HEK293 (cell line): ENCODE measurements at regions not wholly inside any gene's neighbourhood (a gene's known extent, or its start where the extent isn't known, plus 50 kb on each side); places are given as distances from the start of the nearest gene placed in this dataset.

ENCODE experiments used
- CTCF ChIA-PET: fragments of 350-600 bp; formaldehyde crosslinking; extraction: SDS; loops from one replicate; lab custom pipeline; 2021; ENCODE audit warnings: antibody characterized with exemption; lab: Yijun Ruan, JAX
- POLR2A ChIA-PET: fragments of 300-600 bp; formaldehyde crosslinking; extraction: SDS; loops from one replicate; lab custom pipeline; 2020; ENCODE audit warnings: antibody characterized with exemption, inconsistent platforms; lab: Yijun Ruan, JAX
- H3K27ac ChIP-seq: fragments of 200-500 bp; sonication (Bioruptor generic); 2 replicates; pipeline ENCODE4 v1.5.1; 2014; ENCODE audit warnings: low read depth, low read length, control low read depth, inconsistent platforms; ENCODE audit errors: extremely low read depth
- H3K36me3 ChIP-seq, 2 experiments: fragments of 200-500 bp in 1 of 2; sonication (Bioruptor generic) in 1 of 2; 1 replicate in 1 of 2; 2 replicates in 1 of 2; pipeline ENCODE4 v1.5.1; 2014 to 2017; ENCODE audit warnings: inconsistent platforms in 2 of 2, low read length in 2 of 2; ENCODE audit not compliant: control insufficient read depth in 2 of 2, insufficient read depth in 1 of 2
- H3K4me1 ChIP-seq: fragments of 200-500 bp; sonication (Bioruptor generic); 2 replicates; pipeline ENCODE4 v1.5.1; 2014; ENCODE audit warnings: mild to moderate bottlenecking, low read length, inconsistent platforms; ENCODE audit not compliant: control insufficient read depth, insufficient read depth
- H3K4me3 ChIP-seq: 2 replicates; pipeline ENCODE4 v1.5.1; 2011; ENCODE audit warnings: low read depth, mild to moderate bottlenecking, control low read depth, low read length, moderate library complexity
- H3K9me3 ChIP-seq: fragments of 200-500 bp; sonication (Bioruptor generic); 2 replicates; pipeline ENCODE4 v1.5.1; 2014; ENCODE audit warnings: low read depth, low read length, inconsistent platforms; ENCODE audit not compliant: control insufficient read depth, insufficient read depth
- ATF2 ChIP-seq: fragments of 450-650 bp; formaldehyde crosslinking; IDR thresholded peaks from 2 replicates; pipeline ENCODE4 v1.5.1; 2016; ENCODE audit warnings: missing biosample characterization, missing genetic modification characterization, low read depth
- IKZF3 ChIP-seq: fragments of 450-650 bp; IDR thresholded peaks from 2 replicates; pipeline ENCODE4 v1.5.0; 2018; ENCODE audit warnings: missing biosample characterization, mild to moderate bottlenecking, missing genetic modification characterization, moderate library complexity
- TRIM28 ChIP-seq: IDR thresholded peaks from 2 replicates; pipeline ENCODE4 v1.6.1; 2011; ENCODE audit warnings: low read length, control low read depth, borderline replicate concordance
- ZBTB21 ChIP-seq: fragments of 450-650 bp; formaldehyde crosslinking; IDR thresholded peaks from 2 replicates; pipeline ENCODE4 v1.5.1; 2017; ENCODE audit warnings: missing biosample characterization, missing genetic modification characterization
- ZFP69B ChIP-seq: fragments of 450-650 bp; formaldehyde crosslinking; IDR thresholded peaks from 2 replicates; pipeline ENCODE4 v1.5.1; 2016; ENCODE audit warnings: missing biosample characterization, missing genetic modification characterization
- ZNF10 ChIP-seq: fragments of 450-650 bp; formaldehyde crosslinking; IDR thresholded peaks from 2 replicates; pipeline ENCODE4 v1.5.1; 2017; ENCODE audit warnings: missing biosample characterization, missing genetic modification characterization
- ZNF112 ChIP-seq: fragments of 450-650 bp; formaldehyde crosslinking; IDR thresholded peaks from 2 replicates; pipeline ENCODE4 v1.5.0; 2017; ENCODE audit warnings: missing biosample characterization, missing genetic modification characterization
- ZNF121 ChIP-seq: fragments of 450-650 bp; formaldehyde crosslinking; IDR thresholded peaks from 2 replicates; pipeline ENCODE4 v1.5.1; 2016; ENCODE audit warnings: missing biosample characterization, missing genetic modification characterization
- ZNF148 ChIP-seq: fragments of 450-650 bp; formaldehyde crosslinking; IDR thresholded peaks from 2 replicates; pipeline ENCODE4 v1.5.0; 2017; ENCODE audit warnings: missing biosample characterization, missing genetic modification characterization, borderline replicate concordance
- ZNF221 ChIP-seq: fragments of 450-650 bp; formaldehyde crosslinking; IDR thresholded peaks from 2 replicates; pipeline ENCODE4 v1.5.1; 2017; ENCODE audit warnings: missing biosample characterization, missing genetic modification characterization, borderline replicate concordance
- ZNF23 ChIP-seq: fragments of 450-650 bp; formaldehyde crosslinking; IDR thresholded peaks from 2 replicates; pipeline ENCODE4 v1.5.1; 2016; ENCODE audit warnings: missing biosample characterization, missing genetic modification characterization, borderline replicate concordance
- ZNF248 ChIP-seq: fragments of 450-650 bp; formaldehyde crosslinking; IDR thresholded peaks from 2 replicates; pipeline ENCODE4 v1.5.1; 2017; ENCODE audit warnings: missing biosample characterization, missing genetic modification characterization
- ZNF274 ChIP-seq, 2 experiments: fragments of 200-500 bp in 1 of 2; fragments of 450-650 bp in 1 of 2; sonication (Bioruptor generic) in 1 of 2; formaldehyde crosslinking in 1 of 2; IDR thresholded peaks; 2 replicates each; pipeline versions ENCODE4 v1.5.1 to v1.6.1; 2014 to 2016; ENCODE audit warnings: borderline replicate concordance in 1 of 2, inconsistent platforms in 1 of 2, low read length in 1 of 2, missing biosample characterization in 1 of 2, missing genetic modification characterization in 1 of 2
- ZNF302 ChIP-seq: fragments of 450-650 bp; formaldehyde crosslinking; IDR thresholded peaks from 2 replicates; pipeline ENCODE4 v1.5.1; 2016; ENCODE audit warnings: missing biosample characterization, missing genetic modification characterization, low read depth
- ZNF48 ChIP-seq: fragments of 450-650 bp; formaldehyde crosslinking; IDR thresholded peaks from 2 replicates; pipeline ENCODE4 v1.5.1; 2016; ENCODE audit warnings: missing biosample characterization, missing genetic modification characterization
- ZNF544 ChIP-seq: fragments of 450-650 bp; formaldehyde crosslinking; IDR thresholded peaks from 2 replicates; pipeline ENCODE4 v1.5.0; 2017; ENCODE audit warnings: missing biosample characterization, missing genetic modification characterization
- ZNF560 ChIP-seq: fragments of 450-650 bp; formaldehyde crosslinking; IDR thresholded peaks from 2 replicates; pipeline ENCODE4 v1.5.1; 2017; ENCODE audit warnings: missing biosample characterization, missing genetic modification characterization, borderline replicate concordance
- ZNF585B ChIP-seq: fragments of 450-650 bp; formaldehyde crosslinking; IDR thresholded peaks from 2 replicates; pipeline ENCODE4 v1.5.1; 2016; ENCODE audit warnings: missing biosample characterization, missing genetic modification characterization
- ZNF596 ChIP-seq: fragments of 450-650 bp; IDR thresholded peaks from 2 replicates; pipeline ENCODE4 v1.5.0; 2018; ENCODE audit warnings: missing biosample characterization, mild to moderate bottlenecking, missing genetic modification characterization, moderate library complexity
- ZNF621 ChIP-seq: fragments of 450-650 bp; formaldehyde crosslinking; IDR thresholded peaks from 2 replicates; pipeline ENCODE4 v1.5.1; 2017; ENCODE audit warnings: missing biosample characterization, missing genetic modification characterization
- ZNF624 ChIP-seq: fragments of 450-650 bp; formaldehyde crosslinking; IDR thresholded peaks from 2 replicates; pipeline ENCODE4 v1.5.1; 2017; ENCODE audit warnings: missing biosample characterization, missing genetic modification characterization
- ZNF629 ChIP-seq: fragments of 450-650 bp; formaldehyde crosslinking; IDR thresholded peaks from 2 replicates; pipeline ENCODE4 v1.5.1; 2017; ENCODE audit warnings: missing biosample characterization, missing genetic modification characterization

- TF ChIP-seq ATF2 = no peak
- no peak for TF ChIP-seq ZBTB21 (tag by site-specific recombination)
- no peak for TF ChIP-seq ZNF624 (tag by site-specific recombination)
- TF ChIP-seq ZNF544 (tag by site-specific recombination) = no peak
- TF ChIP-seq, all 188 proteins: peak for 0
These were observed 1229.1 kb downstream of the ROBO2 start (continued) for GRCh38 chr3:78268716-78269668.

DNA sequence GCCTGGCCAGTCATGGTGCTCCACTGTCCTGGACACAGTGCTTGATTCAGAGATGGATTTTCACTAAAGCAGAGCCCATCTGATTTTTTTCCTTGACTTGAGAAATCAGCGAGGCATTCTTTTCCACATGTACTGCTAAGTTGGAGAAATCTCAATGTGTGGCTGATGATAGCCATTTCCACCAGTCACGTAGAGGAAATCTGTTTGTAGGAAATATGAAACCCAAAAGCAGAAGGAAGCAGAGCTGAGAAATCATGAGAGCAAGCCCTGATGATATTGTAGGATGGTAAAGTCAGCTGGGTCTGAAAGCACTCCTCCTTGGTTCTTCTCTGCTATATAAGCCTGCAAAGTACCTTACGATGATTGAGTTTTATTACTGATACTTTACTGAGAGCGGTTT is 1233.4 kb downstream of the ROBO2 start:
- H3K4me3 ChIP-seq = no peak overlapping the region
- H3K4me1 ChIP-seq = no peaks in the 10 kb centered on the region
- H3K27ac ChIP-seq = no peak overlapping the region
- TF ChIP-seq IKZF3 (tag by site-specific recombination) = no peak
- TF ChIP-seq ZNF629 (tag by site-specific recombination) = no peak
- no peak for TF ChIP-seq ZNF585B (tag by site-specific recombination)
- TF ChIP-seq ZNF23 = no peak
- TF ChIP-seq ZNF121 (tag by site-specific recombination) = no peak
- TF ChIP-seq ZNF596 = no peak
- H3K9me3 ChIP-seq = no peaks in the 10 kb centered on the region
- no peaks in the 10 kb centered on the region for H3K36me3 ChIP-seq
- ChIA-PET CTCF (no interaction called here), POLR2A (no interaction called here)

GRCh38 chr3:78274475-78275065 is 1234.7 kb downstream of the ROBO2 start:
- no peaks in the 10 kb centered on the region for H3K4me1 ChIP-seq
- H3K27ac ChIP-seq = no peak overlapping the region
- CTCF ChIA-PET = interaction anchor here (0.7 kb wide), 1 partner anchor 372 kb away, joined by 3 read pairs; no protein-coding TSS in a partner anchor
- POLR2A ChIA-PET = no interaction called here
- no peaks in the 10 kb centered on the region for H3K36me3 ChIP-seq
- no peak overlapping the region for H3K4me3 ChIP-seq
- H3K9me3 ChIP-seq = no peaks in the 10 kb centered on the region
- TF ChIP-seq ZNF302 (no peak), ZNF221 (no peak), TRIM28 (no peak), ZNF248 (tag by site-specific recombination) (no peak), ZNF621 (tag by site-specific recombination) (no peak), ZNF274 (IDR thresholded peaks at IDR 0.05; ENCODE audit: low read length) (no peak), ZNF274 (tag by site-specific recombination; IDR thresholded peaks at IDR 0.05; ENCODE audit: borderline replicate concordance) (no peak), ZNF148 (tag by site-specific recombination) (no peak), ZNF48 (tag by site-specific recombination) (no peak), ZFP69B (no peak), ZNF112 (tag by site-specific recombination) (no peak), ZNF10 (no peak), ZBTB21 (tag by site-specific recombination) (no peak), ZNF560 (tag by site-specific recombination) (no peak)
